CD14-positive monocyte (primary cell): ENCODE measurements at regions not wholly inside any gene's neighbourhood (a gene's known extent, or its start where the extent isn't known, plus 50 kb on each side); places are given as distances from the start of the nearest gene placed in this dataset.

Source experiments
- DNase-seq, 3 donors: peaks; one replicate each; pipeline ENCODE4 v3.0.0-alpha.2; 2011 to 2022
- H2AFZ ChIP-seq: 2 replicates; pipeline ENCODE4 v1.6.0; 2012; ENCODE audit warnings: mild to moderate bottlenecking, low read depth, low read length, inconsistent platforms; ENCODE audit not compliant: insufficient read depth, poor library complexity, severe bottlenecking
- H3K27ac ChIP-seq, 2 donors: 1 replicate in 1 of 2; 2 replicates in 1 of 2; pipeline ENCODE4 v1.5.1; 2012 to 2013; ENCODE audit warnings: low read length in 2 of 2, control low read depth in 1 of 2, inconsistent platforms in 1 of 2, low read depth in 1 of 2, mild to moderate bottlenecking in 1 of 2
- H3K27me3 ChIP-seq, 2 donors: one replicate each; pipeline versions ENCODE4 v1.6.0 to v1.6.1; 2011 to 2013; ENCODE audit warnings: low read length in 2 of 2; ENCODE audit not compliant: control insufficient read depth in 2 of 2, insufficient read depth in 2 of 2
- H3K36me3 ChIP-seq, 2 donors: replicated peaks in 1 of 2; 1 replicate in 1 of 2; 2 replicates in 1 of 2; pipeline versions ENCODE4 v1.5.1 to v1.6.1; 2012 to 2013; ENCODE audit warnings: low read length in 2 of 2, control low read depth in 1 of 2, inconsistent platforms in 1 of 2, mild to moderate bottlenecking in 1 of 2; ENCODE audit not compliant: insufficient read depth in 2 of 2, control insufficient read depth in 1 of 2
- H3K4me1 ChIP-seq, 2 donors: 1 replicate in 1 of 2; 2 replicates in 1 of 2; pipeline versions ENCODE4 v1.5.1 to v1.6.1; 2012 to 2013; ENCODE audit warnings: low read length in 2 of 2, control low read depth in 1 of 2, inconsistent platforms in 1 of 2, mild to moderate bottlenecking in 1 of 2, moderate library complexity in 1 of 2; ENCODE audit not compliant: insufficient read depth in 2 of 2, control insufficient read depth in 1 of 2
- H3K4me2 ChIP-seq: replicated peaks from 2 replicates; pipeline ENCODE3; 2012; ENCODE audit warnings: low read length, moderate library complexity, mild to moderate bottlenecking; ENCODE audit not compliant: poor library complexity, severe bottlenecking; ENCODE audit errors: extremely low read depth
- H3K4me3 ChIP-seq, 3 experiments: fragments of 200-600 bp in 1 of 3; sonication (generic) in 1 of 3; replicated peaks in 1 of 3; 1 replicate in 2 of 3; 2 replicates in 1 of 3; pipeline ENCODE4 v1.5.1; 2011 to 2013; ENCODE audit warnings: low read length in 3 of 3, mild to moderate bottlenecking in 3 of 3, control low read depth in 2 of 3, low read depth in 2 of 3, inconsistent platforms in 1 of 3, moderate library complexity in 1 of 3
- H3K79me2 ChIP-seq: 2 replicates; pipeline ENCODE4 v1.6.0; 2012; ENCODE audit warnings: mild to moderate bottlenecking, control low read depth, inconsistent platforms, low read length, moderate library complexity; ENCODE audit not compliant: insufficient read depth
- H3K9ac ChIP-seq: 2 replicates; pipeline ENCODE4 v1.6.0; 2017; ENCODE audit warnings: low read length, mild to moderate bottlenecking; ENCODE audit not compliant: insufficient read depth, poor library complexity, severe bottlenecking
- H3K9me3 ChIP-seq, 2 donors: replicated peaks in 1 of 2; 1 replicate in 1 of 2; 2 replicates in 1 of 2; pipeline versions ENCODE4 v1.5.1 to v1.6.1; 2012 to 2013; ENCODE audit warnings: low read length in 2 of 2, control low read depth in 1 of 2; ENCODE audit not compliant: control insufficient read depth in 1 of 2, insufficient read depth in 1 of 2
- H4K20me1 ChIP-seq: 2 replicates; pipeline ENCODE4 v1.6.0; 2012; ENCODE audit warnings: mild to moderate bottlenecking, low read length, control low read depth, moderate library complexity; ENCODE audit not compliant: insufficient read depth
- H3K27ac Mint-ChIP-seq, 7 donors: one replicate each; pipeline ENCODE4 v1.8.0; 2020; ENCODE audit warnings: mild to moderate bottlenecking in 7 of 7, mixed read lengths in 7 of 7, moderate library complexity in 6 of 7, inconsistent platforms in 2 of 7
- H3K27me3 Mint-ChIP-seq, 3 donors: one replicate each; pipeline ENCODE4 v1.8.0; 2021 to 2022; ENCODE audit warnings: low read depth in 3 of 3, mild to moderate bottlenecking in 3 of 3, mixed read lengths in 3 of 3, moderate library complexity in 3 of 3, inconsistent platforms in 1 of 3
- H3K36me3 Mint-ChIP-seq, 2 donors: one replicate each; pipeline ENCODE4 v1.8.0; 2020; ENCODE audit warnings: mixed read lengths in 2 of 2, inconsistent platforms in 1 of 2, mild to moderate bottlenecking in 1 of 2
- H3K4me1 Mint-ChIP-seq: one replicate; pipeline ENCODE4 v1.8.0; 2020; ENCODE audit warnings: mild to moderate bottlenecking, mixed read lengths
- H3K4me3 Mint-ChIP-seq, 2 donors: one replicate each; pipeline ENCODE4 v1.8.0; 2020; ENCODE audit warnings: mild to moderate bottlenecking in 2 of 2, mixed read lengths in 2 of 2, moderate library complexity in 1 of 2
- H3K9me3 Mint-ChIP-seq, 7 donors: one replicate each; pipeline ENCODE4 v1.8.0; 2020 to 2022; ENCODE audit warnings: mixed read lengths in 7 of 7, mild to moderate bottlenecking in 6 of 7, moderate library complexity in 6 of 7, inconsistent platforms in 2 of 7
- CTCF ChIP-seq: fragments of 200-600 bp; IDR thresholded peaks from one replicate; pipeline ENCODE4 v1.8.0; 2022; ENCODE audit warnings: antibody characterized with exemption, mild to moderate bottlenecking
- WGBS: methylation state at CpG from one replicate; pipeline ENCODE4 v1.1.5; 2013; ENCODE audit warnings: missing lambda C conversion rate; ENCODE audit not compliant: insufficient coverage; 5-methylcytosine and 5-hydroxymethylcytosine counted together
- intact Hi-C, 2 donors: fragments of 100-400 bp; cut with micrococcal nuclease; formaldehyde crosslinking; loops; one replicate each; pipeline versions ENCODE4 v1.15.0 to v1.15.1; 2023

- Histone ChIP-seq H3K9ac (no peak overlapping the region), H3K4me2 (no peak overlapping the region), H3K27ac (no peak overlapping the region), H3K4me1 (no peaks in the 10 kb centered on the region), H4K20me1 (no peaks in the 10 kb centered on the region), H3K36me3 (no peaks in the 10 kb centered on the region), H3K27me3 (no peaks in the 10 kb centered on the region), H3K9me3 (peaks cover 27 to 62% of the 10 kb centered on the region in 2 donors), H2AFZ (no peak overlapping the region), H3K4me3 (peak overlapping the region in 1 of 3 experiments; percentile 8), H3K79me2 (no peaks in the 10 kb centered on the region)
- Mint-ChIP-seq H3K27me3 (no peaks in the 10 kb centered on the region), H3K9me3 (peaks cover 15 to 34% (median 27%) of the 10 kb centered on the region in 7 donors), H3K4me3 (no peak overlapping the region), H3K27ac (no peak overlapping the region), H3K36me3 (no peaks in the 10 kb centered on the region), H3K4me1 (no peaks in the 10 kb centered on the region)
- TF ChIP-seq CTCF = no peak
- intact Hi-C loops = no loop called here
- WGBS = 92% methylated on average over 14 of the region's 14 CpGs
- DNase-seq = no peak
Measured at GRCh38 chr15:27638958-27639357, 460.2 kb downstream of the OCA2 start.

- no peaks in the 10 kb centered on the region for H4K20me1 ChIP-seq
Measured at GRCh38 chr15:27635916-27636315, 463.2 kb downstream of the OCA2 start.

More at GRCh38 chr15:27635916-27636315, 463.2 kb downstream of the OCA2 start:
- H3K27me3 ChIP-seq = no peaks in the 10 kb centered on the region
- H3K9me3 Mint-ChIP-seq = peaks cover 10 to 38% (median 21%) of the 10 kb centered on the region in 7 donors
- no peaks in the 10 kb centered on the region for H3K4me1 ChIP-seq
- H3K4me3 Mint-ChIP-seq = no peak overlapping the region
- H3K27ac ChIP-seq = no peak overlapping the region
- H3K36me3 Mint-ChIP-seq = no peaks in the 10 kb centered on the region
- intact Hi-C loops = no loop called here
- H3K4me1 Mint-ChIP-seq = no peaks in the 10 kb centered on the region
- no peaks in the 10 kb centered on the region for H3K79me2 ChIP-seq
- no CpG with 5 or more reads among the region's 2 CpGs for WGBS
- peaks cover 36 to 61% of the 10 kb centered on the region in 2 donors for H3K9me3 ChIP-seq
- no peak for TF ChIP-seq CTCF
- H3K27me3 Mint-ChIP-seq = no peaks in the 10 kb centered on the region
- DNase-seq = no peak
- H3K9ac ChIP-seq = no peak overlapping the region
- H2AFZ ChIP-seq = no peak overlapping the region
- no peaks in the 10 kb centered on the region for H3K36me3 ChIP-seq
- no peak overlapping the region for H3K4me3 ChIP-seq
- no peak overlapping the region for H3K27ac Mint-ChIP-seq
- H3K4me2 ChIP-seq = no peak overlapping the region
